ENCODE measurements at regions not wholly inside any gene's neighbourhood (a gene's known extent, or its start where the extent isn't known, plus 50 kb on each side); places are given as distances from the start of the nearest gene placed in this dataset.

- ATAC-seq = no peak
- TF ChIP-seq ZNF70 (CRISPR knock-in tag; IDR thresholded peaks at IDR 0.05) (no peak), ZNF8 (CRISPR knock-in tag; IDR thresholded peaks at IDR 0.05) (no peak), BACH2 (CRISPR knock-in tag; IDR thresholded peaks at IDR 0.05; ENCODE audit: borderline replicate concordance) (no peak), TSHZ2 (CRISPR knock-in tag; IDR thresholded peaks at IDR 0.05) (no peak), CREB5 (CRISPR knock-in tag; IDR thresholded peaks at IDR 0.05; ENCODE audit: low read depth) (no peak), ZFP30 (CRISPR knock-in tag; IDR thresholded peaks at IDR 0.05) (no peak), CSRNP3 (CRISPR knock-in tag; IDR thresholded peaks at IDR 0.05) (no peak)
Observed at GRCh38 chr14:58817846-58818245, 180.1 kb downstream of the DACT1 start.

- no peak for ATAC-seq
- TF ChIP-seq ZNF70 (CRISPR knock-in tag; IDR thresholded peaks at IDR 0.05) (no peak), TOX (CRISPR knock-in tag; IDR thresholded peaks at IDR 0.05; ENCODE audit: borderline replicate concordance) (no peak), TCF4 (CRISPR knock-in tag; IDR thresholded peaks at IDR 0.05; ENCODE audit: borderline replicate concordance) (no peak), CSRNP3 (CRISPR knock-in tag; IDR thresholded peaks at IDR 0.05) (no peak), BACH2 (CRISPR knock-in tag; IDR thresholded peaks at IDR 0.05; ENCODE audit: borderline replicate concordance) (no peak), POU6F1 (CRISPR knock-in tag; IDR thresholded peaks at IDR 0.05; ENCODE audit: borderline replicate concordance, low read depth) (no peak), GLIS3 (CRISPR knock-in tag; IDR thresholded peaks at IDR 0.05) (no peak), PATZ1 (CRISPR knock-in tag; IDR thresholded peaks at IDR 0.05; ENCODE audit: borderline replicate concordance) (no peak), ARNTL (CRISPR knock-in tag; IDR thresholded peaks at IDR 0.05; ENCODE audit: borderline replicate concordance, low read depth) (no peak), TSHZ2 (CRISPR knock-in tag; IDR thresholded peaks at IDR 0.05) (no peak)
Observed at GRCh38 chr14:58820032-58820431, 182.3 kb downstream of the DACT1 start.

GRCh38 chr14:58821421-58821820, 183.7 kb downstream of the DACT1 start:
- ATAC-seq = no peak
- no peak for TF ChIP-seq POU6F1 (CRISPR knock-in tag; IDR thresholded peaks at IDR 0.05; ENCODE audit: borderline replicate concordance, low read depth)
- no peak for TF ChIP-seq GLIS3 (CRISPR knock-in tag; IDR thresholded peaks at IDR 0.05)
- no peak for TF ChIP-seq ZNF70 (CRISPR knock-in tag; IDR thresholded peaks at IDR 0.05)
- TF ChIP-seq PPARA (CRISPR knock-in tag; IDR thresholded peaks at IDR 0.05; ENCODE audit: borderline replicate concordance) = no peak
- no peak for TF ChIP-seq BACH2 (CRISPR knock-in tag; IDR thresholded peaks at IDR 0.05; ENCODE audit: borderline replicate concordance)
- TF ChIP-seq OSR1 (CRISPR knock-in tag; IDR thresholded peaks at IDR 0.05) = no peak
- TF ChIP-seq ZNF565 (CRISPR knock-in tag; conservative IDR thresholded peaks at IDR 0.05; ENCODE audit: low read depth) = no peak
- TF ChIP-seq RARB (CRISPR knock-in tag; IDR thresholded peaks at IDR 0.05) = no peak
- TF ChIP-seq TCF4 (CRISPR knock-in tag; IDR thresholded peaks at IDR 0.05; ENCODE audit: borderline replicate concordance) = no peak
- no peak for TF ChIP-seq ISL1 (CRISPR knock-in tag; IDR thresholded peaks at IDR 0.05)
- TF ChIP-seq CSDC2 (CRISPR knock-in tag; IDR thresholded peaks at IDR 0.05) = no peak
- no peak for TF ChIP-seq ARNTL (CRISPR knock-in tag; IDR thresholded peaks at IDR 0.05; ENCODE audit: borderline replicate concordance, low read depth)
- TF ChIP-seq ZFP30 (CRISPR knock-in tag; IDR thresholded peaks at IDR 0.05) = no peak
- no peak for TF ChIP-seq SNAI2 (CRISPR knock-in tag; IDR thresholded peaks at IDR 0.05)
